CD4-positive, alpha-beta T cell treated with Interferon gamma for 1 hour (primary cell): ENCODE measurements at regions not wholly inside any gene's neighbourhood (a gene's known extent, or its start where the extent isn't known, plus 50 kb on each side); places are given as distances from the start of the nearest gene placed in this dataset.
"Not testable (repeated sequence)": the region's sequence is repeated elsewhere in the genome, so short reads cannot be mapped to it uniquely, and the experiment has no call there.

Experiments used
- DNase-seq: peaks from one replicate; pipeline ENCODE4 v3.0.0-alpha.2; 2020

- no peak for DNase-seq
Measured at GRCh38 chr12:45490232-45490881, 239.1 kb upstream of the ARID2 start.

- DNase-seq: no peak
Measured at GRCh38 chr12:45494279-45494678, 235.2 kb upstream of the ARID2 start.

GRCh38 chr12:45498645-45499044, 230.9 kb upstream of the ARID2 start:
- no peak for DNase-seq

GRCh38 chr12:45502481-45503128, 226.9 kb upstream of the ARID2 start:
- DNase-seq: no peak

GRCh38 chr12:45503899-45504298, 225.6 kb upstream of the ARID2 start:
- DNase-seq: no peak

GRCh38 chr12:45504316-45505010, 225.0 kb upstream of the ARID2 start:
- no peak for DNase-seq

GRCh38 chr12:45509187-45509586, 220.3 kb upstream of the ARID2 start:
- peak; percentile 4 for DNase-seq

GRCh38 chr12:45509621-45510020, 219.9 kb upstream of the ARID2 start:
- DNase-seq: no peak

- no peak for DNase-seq
Measured at GRCh38 chr12:45517381-45517780, 212.1 kb upstream of the ARID2 start.

GRCh38 chr12:45518291-45519235, 210.9 kb upstream of the ARID2 start:
- DNase-seq: peak; percentile 43

GRCh38 chr12:45522227-45522626, 207.3 kb upstream of the ARID2 start:
- no peak for DNase-seq

GRCh38 chr12:45526823-45527222, 202.7 kb upstream of the ARID2 start:
- not testable (repeated sequence) for DNase-seq

GRCh38 chr12:45532113-45532512, 197.4 kb upstream of the ARID2 start:
- DNase-seq: no peak

- DNase-seq: no peak
Measured at GRCh38 chr12:45535610-45536180, 193.8 kb upstream of the ARID2 start.

GRCh38 chr12:45536284-45536683, 193.2 kb upstream of the ARID2 start:
- DNase-seq: no peak

- no peak for DNase-seq
Measured at GRCh38 chr12:45540661-45541341, 188.7 kb upstream of the ARID2 start.

GRCh38 chr12:45543887-45544286, 185.6 kb upstream of the ARID2 start:
- DNase-seq: peak; percentile 56

- DNase-seq: no peak
Measured at GRCh38 chr12:45546545-45546944, 183.0 kb upstream of the ARID2 start.

- DNase-seq: no peak
Measured at GRCh38 chr12:45547132-45547531, 182.4 kb upstream of the ARID2 start.

GRCh38 chr12:45547822-45548221, 181.7 kb upstream of the ARID2 start:
- DNase-seq: no peak

GRCh38 chr12:45548426-45548825, 181.1 kb upstream of the ARID2 start:
- DNase-seq: no peak

- DNase-seq: no peak
Measured at GRCh38 chr12:45549337-45549902, 180.1 kb upstream of the ARID2 start.
